ENCODE measurements at regions not wholly inside any gene's neighbourhood (a gene's known extent, or its start where the extent isn't known, plus 50 kb on each side); places are given as distances from the start of the nearest gene placed in this dataset.

- TF ChIP-seq SP1 (IDR thresholded peaks at IDR 0.05; ENCODE audit: low read depth, low read length) (no peak), CTCF (IDR thresholded peaks at IDR 0.05; ENCODE audit: control extremely low read depth in 1 of 3, insufficient read depth in 1 of 3, low read depth in 1 of 3, low read length in 3 of 3) (no peak), POLR2AphosphoS5 (IDR thresholded peaks at IDR 0.05; ENCODE audit: low read depth, low read length) (no peak), RAD21 (IDR thresholded peaks at IDR 0.05 in 1 of 2, conservative IDR thresholded peaks at IDR 0.05 in 1 of 2; ENCODE audit: low read depth in 2 of 2, low read length in 2 of 2) (no peak), EZH2 (IDR thresholded peaks at IDR 0.05; ENCODE audit: low read depth, low read length, severe bottlenecking) (no peak), POLR2A (IDR thresholded peaks at IDR 0.05; ENCODE audit: control extremely low read depth in 1 of 2, low read depth in 2 of 2, low read length in 2 of 2) (no peak), CEBPB (IDR thresholded peaks at IDR 0.05; ENCODE audit: low read depth, low read length) (no peak), HDAC2 (IDR thresholded peaks at IDR 0.05; ENCODE audit: borderline replicate concordance in 1 of 2, low read depth in 2 of 2, low read length in 2 of 2) (no peak), KDM5A (IDR thresholded peaks at IDR 0.05; ENCODE audit: low read length) (no peak)
Observed at GRCh38 chr4:24298911-24299310, 285.4 kb downstream of the DHX15 start.
